SK-N-SH treated with all-trans-retinoic acid at 6 μM for 48 hours (cell line): ENCODE measurements at regions not wholly inside any gene's neighbourhood (a gene's known extent, or its start where the extent isn't known, plus 50 kb on each side); places are given as distances from the start of the nearest gene placed in this dataset.

ENCODE experiments used
- ARNTL ChIP-seq: fragments of 450-650 bp; formaldehyde crosslinking; IDR thresholded peaks from 2 replicates; pipeline ENCODE4 v1.5.0; 2020; ENCODE audit warnings: low read depth, mild to moderate bottlenecking, moderate library complexity, borderline replicate concordance
- BACH2 ChIP-seq: fragments of 250-450 bp; sonication (Bioruptor Pico); IDR thresholded peaks from 2 replicates; pipeline ENCODE4 v1.9.0; 2021; ENCODE audit warnings: mild to moderate bottlenecking, borderline replicate concordance
- CREB5 ChIP-seq: fragments of 250-450 bp; sonication (Bioruptor Pico); IDR thresholded peaks from 2 replicates; pipeline ENCODE4 v1.5.1; 2020; ENCODE audit warnings: low read depth, mild to moderate bottlenecking, moderate library complexity
- PATZ1 ChIP-seq: fragments of 250-450 bp; sonication (Bioruptor Pico); IDR thresholded peaks from 2 replicates; pipeline ENCODE4 v1.8.0; 2020; ENCODE audit warnings: mild to moderate bottlenecking, moderate library complexity, borderline replicate concordance
- ZC3H10 ChIP-seq: fragments of 250-450 bp; sonication (Bioruptor Pico); IDR thresholded peaks from 2 replicates; pipeline ENCODE4 v1.5.1; 2021; ENCODE audit warnings: mild to moderate bottlenecking, moderate library complexity
- ZFP3 ChIP-seq: fragments of 250-450 bp; sonication (Bioruptor Pico); IDR thresholded peaks from 2 replicates; pipeline ENCODE4 v1.5.0; 2020; ENCODE audit warnings: mild to moderate bottlenecking, moderate library complexity
- ZNF70 ChIP-seq: fragments of 450-650 bp; formaldehyde crosslinking; IDR thresholded peaks from 2 replicates; pipeline ENCODE4 v1.5.0; 2020; ENCODE audit warnings: mild to moderate bottlenecking, moderate library complexity

- no peak for TF ChIP-seq ZFP3 (CRISPR knock-in tag)
- no peak for TF ChIP-seq ARNTL (CRISPR knock-in tag)
- TF ChIP-seq PATZ1 (CRISPR knock-in tag) = no peak
- no peak for TF ChIP-seq BACH2 (CRISPR knock-in tag)
- TF ChIP-seq CREB5 (CRISPR knock-in tag) = no peak
- TF ChIP-seq ZC3H10 (CRISPR knock-in tag) = no peak
- TF ChIP-seq ZNF70 (CRISPR knock-in tag) = no peak
These were observed 115.2 kb upstream of the STT3B start for GRCh38 chr3:31417486-31417885.
